Body of pancreas (tissue), 4 donors: ENCODE measurements at regions not wholly inside any gene's neighbourhood (a gene's known extent, or its start where the extent isn't known, plus 50 kb on each side); places are given as distances from the start of the nearest gene placed in this dataset.

ENCODE experiments used
- POLR2A ChIP-seq, 3 donors: fragments of 450-650 bp; IDR thresholded peaks; one replicate each; pipeline ENCODE4 v1.6.1; 2016; ENCODE audit warnings: antibody characterized with exemption in 3 of 3, mild to moderate bottlenecking in 2 of 3
- TF ChIP-seq, protein P1 (sequence below), 7 experiments: fragments of 450-650 bp in 4 of 7; fragments of 200-600 bp in 3 of 7; sonication (generic) in 3 of 7; IDR thresholded peaks; one replicate each; pipeline ENCODE4 v1.5.1; 2016 to 2019; ENCODE audit warnings: antibody characterized with exemption in 7 of 7

DNA sequence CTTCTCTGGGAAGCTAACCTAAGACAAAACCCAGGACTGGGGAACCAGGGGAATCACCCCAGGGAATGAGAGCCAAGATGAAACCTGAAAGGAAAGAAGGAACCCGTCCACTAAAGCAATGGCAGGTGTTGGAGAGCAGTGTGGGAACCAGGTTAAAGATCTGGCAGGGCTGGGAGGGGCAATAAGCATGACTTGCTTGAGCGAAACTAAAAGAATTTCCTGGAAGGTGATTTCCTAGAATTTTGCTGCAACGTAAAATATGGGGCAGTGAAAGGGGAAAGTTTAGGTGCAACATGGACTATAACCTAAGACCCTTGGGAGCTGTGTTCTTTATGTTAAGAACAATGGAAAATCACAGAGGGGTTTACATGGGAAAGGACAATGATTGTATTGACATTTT, 126.2 kb upstream of the SSTR4 start:
- TF ChIP-seq POLR2A (IDR thresholded peaks at IDR 0.05): no peak
- TF ChIP-seq, protein P1, sequence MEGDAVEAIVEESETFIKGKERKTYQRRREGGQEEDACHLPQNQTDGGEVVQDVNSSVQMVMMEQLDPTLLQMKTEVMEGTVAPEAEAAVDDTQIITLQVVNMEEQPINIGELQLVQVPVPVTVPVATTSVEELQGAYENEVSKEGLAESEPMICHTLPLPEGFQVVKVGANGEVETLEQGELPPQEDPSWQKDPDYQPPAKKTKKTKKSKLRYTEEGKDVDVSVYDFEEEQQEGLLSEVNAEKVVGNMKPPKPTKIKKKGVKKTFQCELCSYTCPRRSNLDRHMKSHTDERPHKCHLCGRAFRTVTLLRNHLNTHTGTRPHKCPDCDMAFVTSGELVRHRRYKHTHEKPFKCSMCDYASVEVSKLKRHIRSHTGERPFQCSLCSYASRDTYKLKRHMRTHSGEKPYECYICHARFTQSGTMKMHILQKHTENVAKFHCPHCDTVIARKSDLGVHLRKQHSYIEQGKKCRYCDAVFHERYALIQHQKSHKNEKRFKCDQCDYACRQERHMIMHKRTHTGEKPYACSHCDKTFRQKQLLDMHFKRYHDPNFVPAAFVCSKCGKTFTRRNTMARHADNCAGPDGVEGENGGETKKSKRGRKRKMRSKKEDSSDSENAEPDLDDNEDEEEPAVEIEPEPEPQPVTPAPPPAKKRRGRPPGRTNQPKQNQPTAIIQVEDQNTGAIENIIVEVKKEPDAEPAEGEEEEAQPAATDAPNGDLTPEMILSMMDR (IDR thresholded peaks at IDR 0.05): no peak
